ENCODE measurements at regions not wholly inside any gene's neighbourhood (a gene's known extent, or its start where the extent isn't known, plus 50 kb on each side); places are given as distances from the start of the nearest gene placed in this dataset.

DNA sequence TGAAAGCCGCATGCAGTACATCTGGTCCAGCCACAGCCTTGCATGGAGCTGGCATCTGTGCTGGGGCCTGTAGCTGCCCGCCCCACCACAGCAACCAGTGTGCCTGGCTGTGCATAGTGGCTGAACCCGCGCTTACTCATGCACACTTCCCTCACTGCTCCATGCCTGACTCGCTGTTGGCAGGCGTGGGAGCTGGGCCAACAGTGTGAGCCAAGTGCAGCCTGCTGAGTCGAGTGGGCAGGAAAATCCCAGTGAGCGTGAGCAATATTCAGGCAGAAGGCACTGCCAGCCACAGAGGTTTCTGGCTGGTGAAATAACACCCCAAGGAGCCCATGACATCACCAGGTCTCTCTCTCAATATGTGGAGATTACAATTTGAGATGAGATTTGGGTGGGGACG is 1674.1 kb upstream of the TMEFF2 start:
- no peaks in the 10 kb centered on the region for H3F3A ChIP-seq (ENCODE audit: low read depth)
- H2AFZ ChIP-seq (ENCODE audit: low read length), result no peak overlapping the region
- no peaks in the 10 kb centered on the region for H3K9me3 ChIP-seq (ENCODE audit: insufficient read depth, low read depth, low read length)
- no peaks in the 10 kb centered on the region for H3K9me2 ChIP-seq (replicated peaks; ENCODE audit: low read depth, low read length)
- TF ChIP-seq EZH2phosphoT487 (IDR thresholded peaks at IDR 0.05; ENCODE audit: borderline replicate concordance), result no peak
- TF ChIP-seq, protein P1, sequence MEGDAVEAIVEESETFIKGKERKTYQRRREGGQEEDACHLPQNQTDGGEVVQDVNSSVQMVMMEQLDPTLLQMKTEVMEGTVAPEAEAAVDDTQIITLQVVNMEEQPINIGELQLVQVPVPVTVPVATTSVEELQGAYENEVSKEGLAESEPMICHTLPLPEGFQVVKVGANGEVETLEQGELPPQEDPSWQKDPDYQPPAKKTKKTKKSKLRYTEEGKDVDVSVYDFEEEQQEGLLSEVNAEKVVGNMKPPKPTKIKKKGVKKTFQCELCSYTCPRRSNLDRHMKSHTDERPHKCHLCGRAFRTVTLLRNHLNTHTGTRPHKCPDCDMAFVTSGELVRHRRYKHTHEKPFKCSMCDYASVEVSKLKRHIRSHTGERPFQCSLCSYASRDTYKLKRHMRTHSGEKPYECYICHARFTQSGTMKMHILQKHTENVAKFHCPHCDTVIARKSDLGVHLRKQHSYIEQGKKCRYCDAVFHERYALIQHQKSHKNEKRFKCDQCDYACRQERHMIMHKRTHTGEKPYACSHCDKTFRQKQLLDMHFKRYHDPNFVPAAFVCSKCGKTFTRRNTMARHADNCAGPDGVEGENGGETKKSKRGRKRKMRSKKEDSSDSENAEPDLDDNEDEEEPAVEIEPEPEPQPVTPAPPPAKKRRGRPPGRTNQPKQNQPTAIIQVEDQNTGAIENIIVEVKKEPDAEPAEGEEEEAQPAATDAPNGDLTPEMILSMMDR (conservative IDR thresholded peaks at IDR 0.05; ENCODE audit: low read length), result no peak
- no peaks in the 10 kb centered on the region for H3K27me3 ChIP-seq (ENCODE audit: insufficient read depth, low read length, poor library complexity, severe bottlenecking)
- H3K36me3 ChIP-seq (ENCODE audit: insufficient read depth, low read length), result no peaks in the 10 kb centered on the region
- no peak overlapping the region for H3K4me3 ChIP-seq (ENCODE audit: low read length, poor library complexity, severe bottlenecking)
- H3K4me1 ChIP-seq (ENCODE audit: insufficient read depth, low read length, poor library complexity, severe bottlenecking), result no peaks in the 10 kb centered on the region
- H4K20me1 ChIP-seq (ENCODE audit: insufficient read depth, low read length, poor library complexity, severe bottlenecking), result no peaks in the 10 kb centered on the region
- no peak overlapping the region for H3K4me2 ChIP-seq (ENCODE audit: low read depth, low read length, poor library complexity, severe bottlenecking)
- H3K79me2 ChIP-seq (ENCODE audit: insufficient read depth, low read length), result no peaks in the 10 kb centered on the region
- H3K9ac ChIP-seq (ENCODE audit: low read depth, low read length, poor library complexity, severe bottlenecking), result no peak overlapping the region

DNA sequence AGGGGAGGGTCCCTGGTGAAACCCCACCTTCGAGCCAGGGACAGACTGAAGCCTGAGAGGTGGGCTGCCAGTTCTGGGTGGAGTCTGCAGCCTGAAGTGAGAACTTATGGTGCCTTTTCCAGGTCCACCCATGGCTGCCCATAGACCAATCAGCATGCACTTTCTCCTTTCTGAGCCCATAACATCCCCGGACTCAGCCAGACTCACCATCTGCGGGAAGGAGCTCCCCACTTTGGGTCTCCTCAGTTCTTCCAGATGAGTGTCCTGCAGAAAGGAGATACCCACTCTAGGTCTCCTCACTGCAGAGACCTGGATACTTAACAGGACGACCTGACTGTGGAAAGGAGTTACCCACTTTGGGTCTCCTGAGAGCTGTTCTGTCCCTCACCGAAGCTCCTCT is 1673.4 kb upstream of the TMEFF2 start:
- H3K9me2 ChIP-seq (replicated peaks; ENCODE audit: low read depth, low read length), result no peaks in the 10 kb centered on the region
- no peak overlapping the region for H2AFZ ChIP-seq (ENCODE audit: low read length)
- no peaks in the 10 kb centered on the region for H3K27me3 ChIP-seq (ENCODE audit: insufficient read depth, low read length, poor library complexity, severe bottlenecking)
- no peaks in the 10 kb centered on the region for H3K79me2 ChIP-seq (ENCODE audit: insufficient read depth, low read length)
- H3K9me3 ChIP-seq (ENCODE audit: insufficient read depth, low read depth, low read length), result no peaks in the 10 kb centered on the region
- H3K4me3 ChIP-seq (ENCODE audit: low read length, poor library complexity, severe bottlenecking), result no peak overlapping the region
- TF ChIP-seq, protein P1 (conservative IDR thresholded peaks at IDR 0.05; ENCODE audit: low read length), result no peak
- TF ChIP-seq EZH2phosphoT487 (IDR thresholded peaks at IDR 0.05; ENCODE audit: borderline replicate concordance), result no peak
- no peak overlapping the region for H3K4me2 ChIP-seq (ENCODE audit: low read depth, low read length, poor library complexity, severe bottlenecking)
- H3F3A ChIP-seq (ENCODE audit: low read depth), result no peaks in the 10 kb centered on the region
- H3K36me3 ChIP-seq (ENCODE audit: insufficient read depth, low read length), result no peaks in the 10 kb centered on the region
- H3K9ac ChIP-seq (ENCODE audit: low read depth, low read length, poor library complexity, severe bottlenecking), result no peak overlapping the region
- no peaks in the 10 kb centered on the region for H3K4me1 ChIP-seq (ENCODE audit: insufficient read depth, low read length, poor library complexity, severe bottlenecking)
- H4K20me1 ChIP-seq (ENCODE audit: insufficient read depth, low read length, poor library complexity, severe bottlenecking), result no peaks in the 10 kb centered on the region

DNA sequence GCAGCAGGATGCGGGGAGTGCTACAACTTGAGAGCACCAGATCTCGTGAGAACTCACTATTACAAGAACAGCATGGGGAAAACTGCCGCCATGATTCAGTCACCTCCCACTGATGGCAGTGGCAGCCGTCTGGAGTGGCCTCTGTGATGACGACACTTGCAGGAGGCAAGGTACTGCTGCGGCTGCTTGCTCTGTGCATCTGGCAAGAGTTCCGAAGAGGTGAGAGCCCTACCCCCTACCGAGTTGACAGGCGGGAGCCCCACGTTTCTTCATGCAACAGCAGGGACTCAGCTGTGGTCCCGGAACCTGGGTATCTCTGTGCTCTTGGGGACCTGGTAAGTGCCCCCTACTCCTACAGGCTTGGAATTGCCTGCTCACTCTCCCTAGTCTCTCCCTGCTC is 1672.7 kb upstream of the TMEFF2 start:
- H3K27me3 ChIP-seq (ENCODE audit: insufficient read depth, low read length, poor library complexity, severe bottlenecking), result no peaks in the 10 kb centered on the region
- no peak for TF ChIP-seq EZH2phosphoT487 (IDR thresholded peaks at IDR 0.05; ENCODE audit: borderline replicate concordance)
- TF ChIP-seq, protein P1 (conservative IDR thresholded peaks at IDR 0.05; ENCODE audit: low read length), result no peak
- H3K9me2 ChIP-seq (replicated peaks; ENCODE audit: low read depth, low read length), result no peaks in the 10 kb centered on the region
- no peak overlapping the region for H3K4me3 ChIP-seq (ENCODE audit: low read length, poor library complexity, severe bottlenecking)
- H3K4me2 ChIP-seq (ENCODE audit: low read depth, low read length, poor library complexity, severe bottlenecking), result no peak overlapping the region
- H3F3A ChIP-seq (ENCODE audit: low read depth), result no peaks in the 10 kb centered on the region
- H2AFZ ChIP-seq (ENCODE audit: low read length), result no peak overlapping the region
- H3K36me3 ChIP-seq (ENCODE audit: insufficient read depth, low read length), result no peaks in the 10 kb centered on the region
- no peaks in the 10 kb centered on the region for H3K9me3 ChIP-seq (ENCODE audit: insufficient read depth, low read depth, low read length)
- no peaks in the 10 kb centered on the region for H3K4me1 ChIP-seq (ENCODE audit: insufficient read depth, low read length, poor library complexity, severe bottlenecking)
- no peaks in the 10 kb centered on the region for H3K79me2 ChIP-seq (ENCODE audit: insufficient read depth, low read length)
- H4K20me1 ChIP-seq (ENCODE audit: insufficient read depth, low read length, poor library complexity, severe bottlenecking), result no peaks in the 10 kb centered on the region
- H3K9ac ChIP-seq (ENCODE audit: low read depth, low read length, poor library complexity, severe bottlenecking), result no peak overlapping the region
